Fibroblast of skin of abdomen (primary cell): ENCODE measurements at regions not wholly inside any gene's neighbourhood (a gene's known extent, or its start where the extent isn't known, plus 50 kb on each side); places are given as distances from the start of the nearest gene placed in this dataset.

Experiments
- DNase-seq: peaks from one replicate; pipeline ENCODE4 v3.0.0-alpha.2; 2013

GRCh38 chr6:56407883-56408410, 160.6 kb upstream of the COL21A1 start:
- no peak for DNase-seq

GRCh38 chr6:56406276-56407269, 159.2 kb upstream of the COL21A1 start:
- no peak for DNase-seq

- no peak for DNase-seq
Observed at GRCh38 chr6:56404599-56404998, 157.2 kb upstream of the COL21A1 start.

DNA sequence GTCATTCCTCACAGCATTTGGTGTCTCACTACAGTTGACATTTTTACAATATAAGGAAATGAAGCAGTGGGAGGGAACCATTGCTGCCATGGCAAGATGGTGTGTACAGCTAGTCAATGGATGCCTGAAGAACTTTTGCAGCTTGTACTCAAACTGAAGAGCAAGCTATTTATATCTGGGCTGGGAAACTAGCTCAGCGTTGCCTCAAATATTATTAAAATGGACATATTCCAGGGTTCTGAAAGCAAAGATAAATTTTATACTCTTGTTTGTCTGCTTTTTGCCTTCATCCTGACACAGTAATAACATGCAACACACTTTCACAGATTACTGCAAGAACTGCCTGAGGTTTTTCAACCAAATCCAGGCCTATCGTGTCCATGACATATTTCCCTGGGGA, 156.4 kb upstream of the COL21A1 start:
- DNase-seq, result no peak

DNA sequence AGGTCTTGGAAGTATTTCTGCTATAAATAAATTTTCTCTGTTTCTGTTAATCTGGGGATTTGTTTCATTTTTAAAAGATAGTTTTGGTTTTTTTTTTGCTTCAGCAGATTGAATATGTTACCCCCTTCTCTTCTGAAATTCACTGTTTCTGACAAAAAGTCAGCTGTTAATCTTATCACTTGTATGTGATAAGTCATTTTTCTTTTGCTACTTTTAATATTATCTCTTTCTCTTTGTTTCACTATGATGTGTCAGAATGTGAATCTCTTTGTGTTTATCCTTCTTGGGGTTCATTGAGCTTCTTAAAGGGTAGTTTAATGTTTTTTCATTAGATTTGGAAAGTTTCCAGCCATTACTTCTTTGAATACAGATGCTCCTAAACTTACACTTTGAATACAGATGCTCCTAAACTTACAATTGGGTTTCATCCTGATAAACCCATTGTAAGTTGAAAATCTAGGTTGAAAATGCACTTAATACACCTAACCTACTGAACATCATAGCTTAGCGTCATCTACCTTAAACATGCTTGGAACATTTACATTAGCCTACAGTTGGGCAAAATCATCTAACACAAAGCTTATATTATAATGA, 154.2 kb upstream of the COL21A1 start:
- DNase-seq, result no peak

GRCh38 chr6:56400273-56400672, 152.9 kb upstream of the COL21A1 start:
- DNase-seq, result no peak

GRCh38 chr6:56399672-56400263, 152.4 kb upstream of the COL21A1 start:
- no peak for DNase-seq

GRCh38 chr6:56399250-56399671, 151.9 kb upstream of the COL21A1 start:
- DNase-seq, result no peak

DNA sequence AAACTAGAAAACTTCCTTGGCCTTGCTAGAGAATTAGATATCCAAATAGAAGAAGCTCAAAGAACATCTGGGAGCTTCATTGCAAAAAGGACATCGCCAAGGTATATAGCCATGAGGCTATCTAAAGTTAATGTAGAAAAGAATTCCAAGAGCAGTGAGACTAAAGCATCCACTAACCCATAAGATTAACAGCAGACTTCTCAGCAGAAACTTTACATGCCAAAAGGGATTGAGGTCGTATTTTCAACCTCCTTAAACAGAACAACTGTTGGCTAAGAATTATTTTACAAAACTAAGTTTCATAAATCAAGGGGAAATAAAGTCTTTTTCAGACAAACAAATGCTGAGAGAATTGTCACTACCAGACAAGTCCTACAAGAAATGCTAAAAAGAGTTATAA, 149.1 kb upstream of the COL21A1 start:
- no peak for DNase-seq

- DNase-seq, result no peak
Observed at GRCh38 chr6:56393615-56394612, 146.5 kb upstream of the COL21A1 start.

DNA sequence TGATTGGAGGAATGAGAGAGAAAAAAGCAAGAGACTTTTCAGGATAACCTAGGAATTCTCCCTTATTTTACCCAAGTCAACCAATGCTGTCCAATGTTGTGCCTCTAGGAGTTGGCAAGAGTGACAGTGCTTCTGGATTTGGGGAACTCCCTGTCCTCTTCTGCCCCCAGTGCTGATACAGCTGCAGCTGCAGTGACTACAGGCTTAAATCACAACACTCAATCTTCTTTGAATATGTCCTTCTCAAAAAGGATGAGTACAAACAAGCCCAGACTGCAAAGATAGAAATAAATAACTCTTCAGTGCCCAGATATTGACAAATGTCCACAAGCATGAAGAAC, 141.0 kb upstream of the COL21A1 start:
- DNase-seq, result no peak

DNA sequence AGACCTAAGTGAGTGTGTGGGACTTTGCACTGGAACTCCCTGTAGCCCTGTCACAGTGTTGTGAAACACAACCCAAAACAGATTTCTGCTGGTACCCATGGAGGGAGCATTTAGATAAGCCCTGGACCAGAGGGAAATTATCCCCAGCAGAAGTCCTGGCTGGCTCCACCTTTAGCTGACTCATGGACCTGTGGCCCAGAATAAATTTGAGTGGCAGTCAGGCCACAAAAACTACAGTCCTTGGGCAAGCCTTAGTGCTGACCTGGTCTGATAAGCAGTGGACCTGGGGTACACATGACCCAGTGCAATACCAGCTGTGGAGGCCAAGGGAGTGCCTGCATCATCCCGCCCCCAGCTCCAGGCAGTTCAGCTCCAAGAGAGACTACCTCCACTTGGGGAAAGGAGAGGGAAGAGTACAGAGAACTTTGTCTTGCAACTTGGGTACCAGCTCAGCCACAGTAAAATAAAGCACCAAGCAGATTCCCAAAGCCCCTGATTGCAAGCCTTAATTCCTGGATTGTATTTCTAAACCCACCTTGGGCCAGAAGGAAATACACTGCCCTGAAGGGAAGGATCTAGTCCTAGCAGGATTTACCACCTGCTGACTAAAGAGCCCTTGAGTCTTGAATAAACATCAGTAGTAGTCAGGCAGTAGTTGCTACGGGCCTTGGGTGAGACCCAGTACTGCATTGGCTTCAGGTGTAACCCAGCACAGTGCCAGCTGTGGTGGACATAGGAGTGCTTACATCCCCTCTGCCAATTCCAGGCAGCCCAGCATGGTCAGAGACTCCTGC, 140.4 kb upstream of the COL21A1 start:
- DNase-seq, result no peak

DNA sequence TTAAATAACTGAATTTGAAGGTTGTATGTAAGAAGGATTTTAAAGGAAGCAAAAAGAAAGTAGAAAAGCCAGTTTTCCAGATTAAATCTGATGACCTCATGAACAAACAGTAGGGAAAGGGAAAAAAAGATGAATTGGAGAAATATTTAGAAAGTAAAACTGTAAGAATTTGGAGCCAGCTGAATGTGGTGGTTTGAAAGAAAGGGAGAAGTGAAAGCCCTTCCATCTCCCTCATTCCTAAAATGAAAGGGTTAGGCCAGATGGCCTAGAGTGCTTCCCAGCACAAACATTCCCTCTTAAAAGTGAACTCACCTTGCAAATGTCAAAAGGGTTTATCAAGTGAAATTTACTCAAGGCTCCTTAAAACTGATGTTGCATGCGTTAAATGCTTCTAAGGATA, 139.3 kb upstream of the COL21A1 start:
- no peak for DNase-seq

- no peak for DNase-seq
Observed at GRCh38 chr6:56385981-56386593, 138.7 kb upstream of the COL21A1 start.

DNA sequence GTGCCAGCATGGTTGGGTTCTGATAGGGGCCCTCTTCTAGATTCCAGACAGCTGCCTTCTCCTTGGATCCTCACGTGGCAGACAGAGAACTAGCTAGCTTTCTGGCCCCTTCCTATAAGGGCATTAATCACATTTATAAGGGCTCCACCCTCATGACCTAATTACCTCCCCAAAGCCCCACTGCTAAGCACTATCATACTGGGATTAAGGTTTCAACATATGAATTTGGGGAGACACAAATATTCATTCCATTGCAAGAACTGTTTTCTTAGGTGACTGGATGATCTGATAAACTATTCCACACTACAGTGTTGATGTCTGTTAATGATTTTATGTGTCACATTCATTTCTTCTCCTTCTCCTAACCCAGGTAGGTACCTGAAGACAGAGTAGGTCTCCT, 135.8 kb upstream of the COL21A1 start:
- no peak for DNase-seq

GRCh38 chr6:56382416-56382940, 135.1 kb upstream of the COL21A1 start:
- no peak for DNase-seq

GRCh38 chr6:56381801-56382251, 134.4 kb upstream of the COL21A1 start:
- DNase-seq, result peak; percentile 83

DNA sequence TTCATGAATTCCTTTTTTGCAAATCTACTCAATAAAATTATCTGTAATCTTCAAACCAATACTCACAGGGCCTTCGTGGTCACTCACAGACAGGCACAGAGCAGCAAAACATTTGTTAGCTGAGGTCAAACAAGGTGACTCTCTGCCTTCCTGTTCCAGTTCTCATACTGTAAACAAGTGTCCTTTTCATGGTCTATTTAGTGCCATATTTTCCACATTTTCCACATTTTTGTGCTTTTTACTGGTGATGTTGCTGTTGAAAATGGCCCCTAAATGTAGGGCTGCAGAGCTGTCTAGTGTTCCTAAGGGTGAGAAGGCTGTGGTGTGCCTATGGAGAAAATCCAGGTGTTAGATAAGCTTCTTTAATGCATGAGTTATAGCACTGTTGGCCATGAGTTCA, 133.1 kb upstream of the COL21A1 start:
- DNase-seq, result no peak

GRCh38 chr6:56378966-56379585, 131.7 kb upstream of the COL21A1 start:
- no peak for DNase-seq

GRCh38 chr6:56378507-56378906, 131.1 kb upstream of the COL21A1 start:
- DNase-seq, result no peak
